WTC11 (cell line): ENCODE measurements at regions not wholly inside any gene's neighbourhood (a gene's known extent, or its start where the extent isn't known, plus 50 kb on each side); places are given as distances from the start of the nearest gene placed in this dataset.

Source experiments
- ATAC-seq: fragments of 200-7000 bp; cut with Tn5 transposase; 2 replicates; pipeline ENCODE4 v1.10.0; 2021; ENCODE audit warnings: mild to moderate bottlenecking, moderate library complexity
- CTCF ChIA-PET: fragments of 300-600 bp; sonication (Branson Sonifier 250); formaldehyde crosslinking; loops from one replicate; lab custom pipeline; 2021; ENCODE audit warnings: antibody characterized with exemption; lab: Charles Lee
- POLR2A ChIA-PET: fragments of 350-600 bp; sonication (Branson Sonifier 250); formaldehyde crosslinking; loops from one replicate; lab custom pipeline; 2021; ENCODE audit warnings: antibody characterized with exemption; lab: Charles Lee
- DNase-seq: peaks from one replicate; pipeline ENCODE4 v3.0.0; 2021; ENCODE audit warnings: low spot score
- H3K27ac Mint-ChIP-seq: 2 replicates; pipeline ENCODE4 v1.8.0; 2021; ENCODE audit warnings: mixed read lengths
- H3K27me3 Mint-ChIP-seq: 2 replicates; pipeline ENCODE4 v1.8.0; 2021; ENCODE audit warnings: low read depth, mild to moderate bottlenecking, moderate library complexity, mixed read lengths
- H3K36me3 Mint-ChIP-seq: 2 replicates; pipeline ENCODE4 v1.8.0; 2021; ENCODE audit warnings: mixed read lengths
- H3K4me1 Mint-ChIP-seq: 2 replicates; pipeline ENCODE4 v1.8.0; 2022; ENCODE audit warnings: mixed read lengths
- H3K4me3 Mint-ChIP-seq: 2 replicates; pipeline ENCODE4 v1.8.0; 2021; ENCODE audit warnings: mild to moderate bottlenecking, moderate library complexity, mixed read lengths
- H3K9me3 Mint-ChIP-seq: 2 replicates; pipeline ENCODE4 v1.8.0; 2021; ENCODE audit warnings: mixed read lengths
- ATF1 ChIP-seq: sonication (generic); formaldehyde crosslinking; IDR thresholded peaks from 2 replicates; pipeline ENCODE4 v1.8.1; 2023; ENCODE audit warnings: mild to moderate bottlenecking, moderate library complexity, missing genetic modification reagents
- CREB1 ChIP-seq: sonication (generic); formaldehyde crosslinking; IDR thresholded peaks from 2 replicates; pipeline ENCODE4 v1.8.0; 2023; ENCODE audit warnings: mild to moderate bottlenecking, missing genetic modification reagents
- CREM ChIP-seq: sonication (generic); formaldehyde crosslinking; IDR thresholded peaks from 2 replicates; pipeline ENCODE4 v1.8.1; 2022; ENCODE audit warnings: mild to moderate bottlenecking, missing genetic modification reagents, moderate library complexity
- FOXJ3 ChIP-seq: sonication (generic); formaldehyde crosslinking; IDR thresholded peaks from 2 replicates; pipeline ENCODE4 v1.9.0; 2021; ENCODE audit warnings: missing genetic modification reagents, mild to moderate bottlenecking, borderline replicate concordance
- GABPB1 ChIP-seq: sonication (generic); formaldehyde crosslinking; IDR thresholded peaks from 2 replicates; pipeline ENCODE4 v1.8.1; 2023; ENCODE audit warnings: mild to moderate bottlenecking, missing genetic modification reagents
- IRF1 ChIP-seq: sonication (generic); formaldehyde crosslinking; IDR thresholded peaks from 2 replicates; pipeline ENCODE4 v1.8.0; 2023; ENCODE audit warnings: missing genetic modification reagents
- MXD4 ChIP-seq: fragments of 250-450 bp; sonication (Bioruptor Pico); IDR thresholded peaks from 2 replicates; pipeline ENCODE4 v1.8.0; 2021; ENCODE audit warnings: mild to moderate bottlenecking, moderate library complexity, borderline replicate concordance
- MYBL2 ChIP-seq: sonication (generic); formaldehyde crosslinking; IDR thresholded peaks from 2 replicates; pipeline ENCODE4 v1.8.1; 2023; ENCODE audit warnings: mild to moderate bottlenecking, moderate library complexity, missing genetic modification reagents
- NFYB ChIP-seq: sonication (generic); formaldehyde crosslinking; conservative IDR thresholded peaks from 2 replicates; pipeline ENCODE4 v1.8.0; 2022; ENCODE audit warnings: low read depth, missing genetic modification reagents
- OVOL2 ChIP-seq: fragments of 250-450 bp; sonication (Bioruptor Pico); IDR thresholded peaks from 2 replicates; pipeline ENCODE4 v1.9.0; 2021; ENCODE audit warnings: mild to moderate bottlenecking, borderline replicate concordance
- PREB ChIP-seq: sonication (generic); formaldehyde crosslinking; IDR thresholded peaks from 2 replicates; pipeline ENCODE4 v1.8.1; 2022; ENCODE audit warnings: mild to moderate bottlenecking, missing genetic modification reagents, moderate library complexity, borderline replicate concordance
- RORB ChIP-seq: fragments of 250-450 bp; sonication (Bioruptor Pico); IDR thresholded peaks from 2 replicates; pipeline ENCODE4 v1.9.0; 2021; ENCODE audit warnings: mild to moderate bottlenecking
- SOX15 ChIP-seq: fragments of 250-450 bp; sonication (Bioruptor Pico); IDR thresholded peaks from 2 replicates; pipeline ENCODE4 v1.9.0; 2021; ENCODE audit warnings: mild to moderate bottlenecking
- USF2 ChIP-seq: sonication (generic); formaldehyde crosslinking; IDR thresholded peaks from 2 replicates; pipeline ENCODE4 v1.8.1; 2023; ENCODE audit warnings: mild to moderate bottlenecking, missing genetic modification reagents, moderate library complexity
- ZBTB43 ChIP-seq: sonication (generic); formaldehyde crosslinking; IDR thresholded peaks from 2 replicates; pipeline ENCODE4 v1.8.1; 2023; ENCODE audit warnings: mild to moderate bottlenecking, missing genetic modification reagents
- ZNF232 ChIP-seq: sonication (generic); formaldehyde crosslinking; IDR thresholded peaks from 2 replicates; pipeline ENCODE4 v1.8.0; 2022; ENCODE audit warnings: mild to moderate bottlenecking, missing genetic modification reagents
- ZNF416 ChIP-seq: fragments of 250-450 bp; sonication (Bioruptor Pico); IDR thresholded peaks from 2 replicates; pipeline ENCODE4 v1.9.0; 2021; ENCODE audit warnings: mild to moderate bottlenecking, inconsistent platforms
- ZNF423 ChIP-seq: fragments of 250-450 bp; sonication (Bioruptor Pico); IDR thresholded peaks from 2 replicates; pipeline ENCODE4 v2.1.2; 2022; ENCODE audit warnings: mild to moderate bottlenecking, moderate library complexity
- ZNF532 ChIP-seq: fragments of 250-450 bp; sonication (Bioruptor Pico); IDR thresholded peaks from 2 replicates; pipeline ENCODE4 v1.9.0; 2021; ENCODE audit warnings: mild to moderate bottlenecking, borderline replicate concordance

- no peaks in the 10 kb centered on the region for H3K9me3 Mint-ChIP-seq
- no peak overlapping the region for H3K27ac Mint-ChIP-seq
- H3K36me3 Mint-ChIP-seq = no peaks in the 10 kb centered on the region
- H3K27me3 Mint-ChIP-seq = no peaks in the 10 kb centered on the region; the same call in 1 of the 2 replicates
- TF ChIP-seq ZNF423 (CRISPR knock-in tag) (no peak), OVOL2 (CRISPR knock-in tag) (no peak), NFYB (no peak), ZNF416 (no peak), PREB (CRISPR knock-in tag) (no peak), SOX15 (no peak), ZNF232 (CRISPR knock-in tag) (no peak), IRF1 (CRISPR knock-in tag) (no peak), MXD4 (CRISPR knock-in tag) (no peak), ZNF532 (CRISPR knock-in tag) (no peak), ZBTB43 (CRISPR knock-in tag) (no peak), ATF1 (CRISPR knock-in tag) (no peak)
- H3K4me1 Mint-ChIP-seq = no peaks in the 10 kb centered on the region
- ChIA-PET POLR2A (no interaction called here), CTCF (no interaction called here)
- H3K4me3 Mint-ChIP-seq = no peak overlapping the region
- ATAC-seq (no peak), DNase-seq (no peak)
These were observed 87.7 kb downstream of the RTP5 start for GRCh38 chr2:241957276-241957675.

- CTCF ChIA-PET = interaction anchor here (1.8 kb wide), 1 partner anchor 8 kb away, joined by 11 read pairs; no protein-coding TSS in a partner anchor
- no peaks in the 10 kb centered on the region for H3K9me3 Mint-ChIP-seq
- TF ChIP-seq CREM (CRISPR knock-in tag) = no peak
- TF ChIP-seq ZBTB43 (CRISPR knock-in tag) = no peak
- TF ChIP-seq CREB1 = no peak
- no peak for TF ChIP-seq MYBL2 (CRISPR knock-in tag)
- TF ChIP-seq GABPB1 (CRISPR knock-in tag) = no peak
- no peak for TF ChIP-seq RORB (CRISPR knock-in tag)
- TF ChIP-seq PREB (CRISPR knock-in tag) = no peak
- TF ChIP-seq ZNF532 (CRISPR knock-in tag) = no peak
- TF ChIP-seq ATF1 (CRISPR knock-in tag) = no peak
- no peak for TF ChIP-seq USF2
- no peak for TF ChIP-seq FOXJ3 (CRISPR knock-in tag)
These were observed 89.5 kb downstream of the RTP5 start for GRCh38 chr2:241958818-241959545.

More at GRCh38 chr2:241958818-241959545, 89.5 kb downstream of the RTP5 start:
- POLR2A ChIA-PET = no interaction called here
- no peak for ATAC-seq
- Mint-ChIP-seq H3K27me3 (no peaks in the 10 kb centered on the region; the same call in 1 of the 2 replicates), H3K36me3 (no peaks in the 10 kb centered on the region), H3K4me1 (no peaks in the 10 kb centered on the region), H3K27ac (no peak overlapping the region), H3K4me3 (no peak overlapping the region)
- DNase-seq = no peak
